ENCODE measurements at regions not wholly inside any gene's neighbourhood (a gene's known extent, or its start where the extent isn't known, plus 50 kb on each side); places are given as distances from the start of the nearest gene placed in this dataset.

- DNase-seq (ENCODE audit: low read depth, low spot score), result no peak
- TF ChIP-seq CTCF (IDR thresholded peaks at IDR 0.05; ENCODE audit: low read depth, low read length), result no peak
- no peak overlapping the region for H3K4me3 ChIP-seq (ENCODE audit: low read depth, low read length)
- in situ Hi-C loops (cut with HindIII; ENCODE audit: low sequenced_read_pairs), result no loop called here
These were observed 509.6 kb downstream of the MED13L start for GRCh38 chr12:115767916-115768315.

GRCh38 chr12:115763982-115764621 lies 513.4 kb downstream of the MED13L start:
- no peak for DNase-seq (ENCODE audit: low read depth, low spot score)
- in situ Hi-C loops (cut with HindIII; ENCODE audit: low sequenced_read_pairs), result no loop called here
- no peak for TF ChIP-seq CTCF (IDR thresholded peaks at IDR 0.05; ENCODE audit: low read depth, low read length)
- no peak overlapping the region for H3K4me3 ChIP-seq (ENCODE audit: low read depth, low read length)

GRCh38 chr12:115763376-115763775 lies 514.1 kb downstream of the MED13L start:
- in situ Hi-C loops (cut with HindIII; ENCODE audit: low sequenced_read_pairs), result no loop called here

GRCh38 chr12:115762936-115763335 lies 514.6 kb downstream of the MED13L start:
- no peak overlapping the region for H3K4me3 ChIP-seq (ENCODE audit: low read depth, low read length)
- in situ Hi-C loops (cut with HindIII; ENCODE audit: low sequenced_read_pairs), result no loop called here
- no peak for TF ChIP-seq CTCF (IDR thresholded peaks at IDR 0.05; ENCODE audit: low read depth, low read length)
- no peak for DNase-seq (ENCODE audit: low read depth, low spot score)

More at GRCh38 chr12:115763376-115763775, 514.1 kb downstream of the MED13L start:
- DNase-seq (ENCODE audit: low read depth, low spot score), result no peak
- no peak overlapping the region for H3K4me3 ChIP-seq (ENCODE audit: low read depth, low read length)
- no peak for TF ChIP-seq CTCF (IDR thresholded peaks at IDR 0.05; ENCODE audit: low read depth, low read length)

GRCh38 chr12:115761784-115762183 lies 515.7 kb downstream of the MED13L start:
- no peak for TF ChIP-seq CTCF (IDR thresholded peaks at IDR 0.05; ENCODE audit: low read depth, low read length)
- in situ Hi-C loops (cut with HindIII; ENCODE audit: low sequenced_read_pairs), result no loop called here
- DNase-seq (ENCODE audit: low read depth, low spot score), result no peak
- H3K4me3 ChIP-seq (ENCODE audit: low read depth, low read length), result no peak overlapping the region

- DNase-seq (ENCODE audit: low read depth, low spot score), result no peak
- H3K4me3 ChIP-seq (ENCODE audit: low read depth, low read length), result no peak overlapping the region
- TF ChIP-seq CTCF (IDR thresholded peaks at IDR 0.05; ENCODE audit: low read depth, low read length), result no peak
- in situ Hi-C loops (cut with HindIII; ENCODE audit: low sequenced_read_pairs), result no loop called here
These were observed 517.3 kb downstream of the MED13L start for GRCh38 chr12:115760231-115760630.

All from astrocyte of the spinal cord (primary cell).